GM19372 (cell line): ENCODE measurements at regions not wholly inside any gene's neighbourhood (a gene's known extent, or its start where the extent isn't known, plus 50 kb on each side); places are given as distances from the start of the nearest gene placed in this dataset.
"Not testable (repeated sequence)": the region's sequence is repeated elsewhere in the genome, so short reads cannot be mapped to it uniquely, and the experiment has no call there.

Source experiments
- ATAC-seq: cut with Tn5 transposase; IDR thresholded peaks from one replicate; pipeline ENCODE4 v1.9.1; 2021; ENCODE audit warnings: mild to moderate bottlenecking, low read depth, moderate library complexity; ENCODE audit not compliant: unreplicated experiment

- no peak for ATAC-seq
Observed at GRCh38 chr13:50422181-50423148, 407.2 kb downstream of the KCNRG start.

- no peak for ATAC-seq
Observed at GRCh38 chr13:50424993-50425392, 409.7 kb downstream of the KCNRG start.

GRCh38 chr13:50425772-50426171, 410.5 kb downstream of the KCNRG start:
- no peak for ATAC-seq

- ATAC-seq = no peak
Observed at GRCh38 chr13:50426927-50427326, 411.7 kb downstream of the KCNRG start.

GRCh38 chr13:50427511-50427910, 412.3 kb downstream of the KCNRG start:
- not testable (repeated sequence) for ATAC-seq

- ATAC-seq = no peak
Observed at GRCh38 chr13:50428183-50428877, 413.1 kb downstream of the KCNRG start.

- no peak for ATAC-seq
Observed at GRCh38 chr13:50435011-50435410, 408.5 kb downstream of the DLEU7 start.

- ATAC-seq = no peak
Observed at GRCh38 chr13:50437252-50437651, 406.2 kb downstream of the DLEU7 start.

- ATAC-seq = no peak
Observed at GRCh38 chr13:50438351-50438750, 405.1 kb downstream of the DLEU7 start.

GRCh38 chr13:50441130-50441529, 402.4 kb downstream of the DLEU7 start:
- ATAC-seq = no peak

GRCh38 chr13:50444726-50445125, 398.8 kb downstream of the DLEU7 start:
- no peak for ATAC-seq

- ATAC-seq = no peak
Observed at GRCh38 chr13:50446611-50447010, 396.9 kb downstream of the DLEU7 start.

GRCh38 chr13:50448535-50448998, 394.9 kb downstream of the DLEU7 start:
- no peak for ATAC-seq

GRCh38 chr13:50449465-50449864, 394.0 kb downstream of the DLEU7 start:
- no peak for ATAC-seq

- no peak for ATAC-seq
Observed at GRCh38 chr13:50450279-50450678, 393.2 kb downstream of the DLEU7 start.

GRCh38 chr13:50451609-50452008, 391.9 kb downstream of the DLEU7 start:
- ATAC-seq = no peak

GRCh38 chr13:50452028-50452427, 391.5 kb downstream of the DLEU7 start:
- no peak for ATAC-seq

- ATAC-seq = no peak
Observed at GRCh38 chr13:50452756-50453155, 390.7 kb downstream of the DLEU7 start.

- ATAC-seq = no peak
Observed at GRCh38 chr13:50453188-50453587, 390.3 kb downstream of the DLEU7 start.

GRCh38 chr13:50456111-50456510, 387.4 kb downstream of the DLEU7 start:
- ATAC-seq = no peak
